GM21528 (cell line): ENCODE measurements at regions not wholly inside any gene's neighbourhood (a gene's known extent, or its start where the extent isn't known, plus 50 kb on each side); places are given as distances from the start of the nearest gene placed in this dataset.

Experiments used
- ATAC-seq: cut with Tn5 transposase; IDR thresholded peaks from one replicate; pipeline ENCODE4 v1.9.1; 2021; ENCODE audit warnings: mild to moderate bottlenecking, moderate library complexity; ENCODE audit not compliant: unreplicated experiment, low FRiP score

DNA sequence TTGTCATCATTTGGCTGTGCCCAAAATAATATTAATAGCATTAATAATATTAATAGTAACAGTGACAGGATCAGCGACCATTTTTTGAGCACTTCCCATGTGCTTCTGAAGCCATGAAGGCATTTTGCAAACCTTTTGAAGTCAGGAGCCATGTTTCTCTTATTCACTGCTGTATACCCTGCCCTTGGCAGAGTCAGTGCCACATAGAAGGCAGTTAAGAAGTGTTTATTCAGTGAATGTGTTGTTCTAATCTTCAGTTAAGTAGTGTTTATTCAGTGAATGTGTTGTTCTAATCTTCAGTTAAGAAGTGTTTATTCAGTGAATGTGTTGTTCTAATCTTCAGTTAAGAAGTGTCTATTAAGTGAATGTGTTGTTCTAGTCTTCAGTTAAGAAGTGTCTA is 319.7 kb upstream of the NAV3 start:
- ATAC-seq = no peak

DNA sequence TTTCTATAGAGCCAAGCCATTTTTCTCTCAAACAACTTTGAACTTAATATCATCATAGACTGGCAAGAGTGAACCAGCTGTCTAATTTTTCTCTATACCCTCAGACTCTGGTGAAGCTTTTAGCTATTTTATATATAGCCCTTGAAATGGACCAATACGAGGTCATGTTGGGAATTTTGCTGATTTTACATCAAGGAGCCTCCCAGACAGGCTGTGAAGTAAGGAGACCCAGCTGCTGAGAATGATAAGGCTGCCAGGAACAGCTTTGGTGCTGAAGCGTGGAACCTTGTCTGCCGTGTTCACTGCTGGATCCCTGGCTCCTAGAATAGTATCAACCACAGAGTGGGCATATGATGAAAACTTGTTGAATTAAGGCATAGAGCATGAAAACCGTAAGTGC is 326.2 kb upstream of the NAV3 start:
- ATAC-seq = no peak

DNA sequence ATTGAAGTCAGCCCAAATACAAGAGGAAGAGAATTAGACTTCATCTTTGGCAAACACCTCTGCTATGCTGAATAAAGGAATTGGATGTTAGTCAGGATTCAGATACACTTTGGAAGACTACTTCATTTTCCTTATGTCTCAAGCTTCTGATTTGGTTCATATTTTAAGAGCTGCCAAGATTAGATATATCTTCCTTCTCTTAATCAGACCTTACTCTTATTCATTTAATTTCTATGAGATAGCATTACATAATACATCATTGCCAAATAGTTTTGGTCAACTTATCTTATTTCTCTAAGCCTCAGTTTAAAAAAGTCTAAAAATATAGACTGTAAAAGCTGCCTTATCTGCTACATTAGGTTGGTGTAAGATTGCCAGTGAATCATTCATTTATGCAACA is 330.6 kb upstream of the NAV3 start:
- ATAC-seq = no peak

DNA sequence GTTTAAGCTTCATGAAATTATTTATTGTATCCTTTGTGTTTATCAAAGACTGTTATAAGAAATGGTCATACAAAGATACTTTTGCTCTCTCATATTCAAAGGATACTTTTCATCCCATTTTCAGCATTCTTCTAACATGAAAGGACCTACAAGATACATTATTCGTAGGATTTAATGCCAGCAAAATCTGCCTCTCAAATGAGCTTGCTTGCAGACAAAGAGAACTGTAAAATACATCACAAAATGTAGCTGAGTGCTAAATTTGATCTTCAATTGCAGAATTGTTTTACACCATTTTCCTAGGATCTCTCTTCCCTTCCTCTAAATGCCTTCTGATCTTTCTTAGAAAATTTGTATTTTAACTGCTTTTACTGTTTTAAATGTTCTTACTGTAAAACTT is 333.0 kb upstream of the NAV3 start:
- ATAC-seq = no peak

DNA sequence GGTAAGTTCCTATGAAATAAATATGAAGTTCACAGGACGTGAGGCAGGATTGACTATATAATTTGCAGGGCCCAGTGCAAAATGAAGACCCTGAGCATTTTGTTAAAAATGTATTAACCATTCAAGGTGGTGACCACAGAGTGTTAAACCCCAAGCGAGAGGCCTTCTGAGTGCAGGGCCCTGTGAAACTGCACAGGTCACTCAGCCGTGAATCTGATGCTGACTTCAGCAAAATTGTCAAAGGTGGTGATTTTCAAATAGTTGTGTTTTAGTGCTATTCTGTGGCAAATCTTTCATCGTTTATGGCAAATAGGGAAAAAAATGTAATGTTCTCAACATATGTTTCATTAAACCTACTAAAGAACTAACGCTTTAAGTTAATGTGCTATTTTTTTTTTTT is 334.0 kb upstream of the NAV3 start:
- no peak for ATAC-seq

DNA sequence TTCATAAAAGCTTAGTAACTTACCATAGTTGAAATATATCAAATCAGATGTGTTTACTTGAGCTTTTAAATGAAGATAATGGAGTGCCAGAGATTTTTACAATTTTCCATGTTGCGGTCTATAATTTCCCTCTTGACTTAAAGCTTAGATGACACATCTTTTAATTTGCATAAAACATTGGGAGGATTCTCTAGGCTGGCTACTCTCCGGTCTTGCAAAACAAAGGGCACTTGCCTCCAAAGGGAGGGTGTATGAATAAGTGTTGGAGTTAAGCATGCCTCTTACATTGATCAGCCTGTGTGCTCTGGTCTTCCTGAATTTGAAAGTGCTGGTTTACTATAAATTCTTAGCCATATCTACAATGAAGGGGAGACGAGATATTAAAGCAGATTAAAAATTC is 336.4 kb upstream of the NAV3 start:
- ATAC-seq = no peak

DNA sequence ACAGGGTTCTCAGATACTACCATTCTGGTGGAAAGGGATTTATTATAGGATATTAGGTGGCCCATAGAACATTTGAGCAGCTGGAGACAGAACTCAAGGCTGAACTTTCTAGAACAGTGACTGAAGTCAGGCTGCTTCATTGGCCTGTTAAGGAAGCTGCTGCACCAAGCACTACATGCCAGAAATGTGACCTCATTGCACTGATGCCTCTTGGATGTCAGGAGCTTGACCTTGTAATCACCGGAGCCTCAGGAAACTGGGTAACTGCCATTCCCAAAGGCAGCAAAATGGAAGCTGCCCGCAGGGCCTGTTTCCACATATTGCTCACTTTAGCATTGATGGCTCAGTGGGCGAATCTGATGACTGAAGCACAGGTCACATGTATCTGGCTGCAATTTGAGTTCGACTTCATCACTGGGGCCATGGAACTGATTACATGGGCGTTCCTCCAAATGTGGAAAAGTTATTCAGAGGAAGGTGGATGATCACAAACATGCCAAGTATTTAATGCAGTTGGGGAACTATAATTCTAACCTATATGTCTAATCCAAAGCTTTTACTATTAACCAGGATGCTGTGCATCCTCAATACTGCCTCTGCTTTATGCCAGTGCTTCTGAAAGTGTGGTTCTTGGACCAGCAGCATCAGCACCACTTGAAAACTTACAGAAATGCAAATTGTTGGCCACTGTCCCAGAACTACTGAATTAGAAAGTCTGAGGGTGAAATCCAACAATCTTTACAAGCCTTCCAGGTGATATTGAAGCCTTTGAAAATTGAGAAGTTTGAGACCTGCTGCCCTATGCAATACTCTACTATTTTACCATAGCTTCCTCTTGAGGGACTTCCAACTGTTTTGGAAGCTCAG is 337.2 kb upstream of the NAV3 start:
- ATAC-seq = no peak

DNA sequence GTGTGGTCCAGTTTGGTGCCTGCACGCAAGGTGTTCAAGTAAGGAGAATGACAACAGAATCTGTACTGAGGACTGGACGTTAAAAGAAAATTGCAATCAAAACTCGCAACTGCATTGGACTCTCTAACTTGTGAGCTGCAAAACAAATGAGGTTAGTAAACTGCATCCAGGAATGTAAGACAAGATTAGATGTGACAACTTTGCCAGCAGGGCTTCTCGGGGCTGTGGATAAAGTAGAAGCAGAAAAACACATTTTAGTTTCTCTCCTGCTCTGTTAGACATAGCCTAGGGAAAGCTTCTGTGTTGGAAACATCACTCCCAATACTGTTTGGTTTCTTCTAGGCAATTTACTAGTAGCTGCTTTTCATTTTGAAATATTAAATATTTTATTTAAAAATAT is 338.2 kb upstream of the NAV3 start:
- no peak for ATAC-seq

DNA sequence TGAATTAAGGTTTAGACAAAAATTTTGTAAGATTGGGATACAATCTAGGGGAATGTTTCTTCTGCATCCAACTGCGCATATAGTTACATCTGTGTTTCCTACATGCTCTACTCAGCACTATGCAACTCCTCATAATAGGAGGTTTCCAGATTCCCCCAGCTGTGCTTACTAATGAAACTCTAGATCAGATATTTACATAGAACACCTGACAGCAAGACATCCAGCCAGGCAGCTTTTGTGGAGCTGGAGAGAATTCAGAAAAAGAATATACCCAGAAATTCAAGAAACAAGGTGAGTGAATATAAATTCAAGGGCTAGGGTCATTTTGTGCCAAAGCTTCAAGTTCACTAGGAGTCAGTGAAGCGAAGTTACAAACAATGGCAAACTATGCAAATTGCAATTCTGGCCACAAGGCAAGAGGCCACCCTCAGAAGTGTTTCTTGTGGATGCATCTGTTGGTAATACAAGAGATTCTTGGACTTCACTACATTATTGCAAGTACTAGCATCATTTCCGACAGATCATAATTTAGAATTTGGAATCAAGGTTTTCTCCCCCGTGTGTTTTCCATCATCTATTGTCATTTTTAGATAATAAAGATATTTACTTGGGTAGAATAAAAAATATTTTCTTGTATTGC is 341.2 kb upstream of the NAV3 start:
- no peak for ATAC-seq

DNA sequence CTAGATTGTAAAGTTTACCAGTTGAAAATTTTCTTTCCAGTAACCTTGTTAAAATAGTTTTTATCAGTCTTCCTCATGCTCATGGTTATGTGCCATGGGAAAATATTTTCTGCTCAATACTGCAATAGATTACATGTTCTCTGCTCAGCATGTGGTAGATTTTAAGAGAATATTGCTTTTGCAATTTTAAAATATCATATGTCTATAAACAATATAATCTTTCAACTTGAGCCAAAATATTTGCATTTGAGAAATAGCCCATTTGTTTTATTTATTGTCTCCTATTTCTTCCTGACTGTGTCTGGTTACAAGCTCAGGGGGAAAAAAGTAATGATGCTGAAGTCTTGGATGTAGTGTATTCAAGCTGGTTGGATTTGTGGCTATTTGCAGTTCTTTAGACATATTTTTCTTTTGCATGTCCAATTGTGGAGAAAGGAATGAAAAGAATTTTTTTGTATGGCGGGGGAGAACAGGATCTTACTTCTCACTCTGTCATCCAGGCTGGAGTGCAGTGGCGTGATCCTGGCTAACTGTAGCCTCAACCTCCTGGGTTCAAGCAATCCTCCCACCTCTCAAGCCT is 342.6 kb upstream of the NAV3 start:
- no peak for ATAC-seq

DNA sequence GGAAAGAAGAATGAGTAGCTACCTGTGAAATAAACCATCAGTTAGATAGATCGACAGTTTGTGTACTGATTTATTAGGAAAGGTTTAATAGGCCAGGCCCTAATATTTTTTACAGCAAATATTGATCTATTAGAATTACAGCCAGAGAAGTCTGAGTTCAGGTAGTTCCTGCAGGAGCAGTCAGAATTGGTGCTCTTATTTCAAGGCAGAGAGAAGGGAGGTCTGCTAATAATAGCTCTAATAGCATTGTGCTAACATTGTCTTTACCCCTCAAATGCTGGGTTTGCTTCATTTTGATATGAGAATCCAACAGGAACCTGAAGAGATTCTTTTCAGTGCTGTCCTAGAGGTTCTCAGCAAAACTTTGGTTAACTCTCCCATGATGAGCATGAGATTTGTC is 343.8 kb upstream of the NAV3 start:
- no peak for ATAC-seq

DNA sequence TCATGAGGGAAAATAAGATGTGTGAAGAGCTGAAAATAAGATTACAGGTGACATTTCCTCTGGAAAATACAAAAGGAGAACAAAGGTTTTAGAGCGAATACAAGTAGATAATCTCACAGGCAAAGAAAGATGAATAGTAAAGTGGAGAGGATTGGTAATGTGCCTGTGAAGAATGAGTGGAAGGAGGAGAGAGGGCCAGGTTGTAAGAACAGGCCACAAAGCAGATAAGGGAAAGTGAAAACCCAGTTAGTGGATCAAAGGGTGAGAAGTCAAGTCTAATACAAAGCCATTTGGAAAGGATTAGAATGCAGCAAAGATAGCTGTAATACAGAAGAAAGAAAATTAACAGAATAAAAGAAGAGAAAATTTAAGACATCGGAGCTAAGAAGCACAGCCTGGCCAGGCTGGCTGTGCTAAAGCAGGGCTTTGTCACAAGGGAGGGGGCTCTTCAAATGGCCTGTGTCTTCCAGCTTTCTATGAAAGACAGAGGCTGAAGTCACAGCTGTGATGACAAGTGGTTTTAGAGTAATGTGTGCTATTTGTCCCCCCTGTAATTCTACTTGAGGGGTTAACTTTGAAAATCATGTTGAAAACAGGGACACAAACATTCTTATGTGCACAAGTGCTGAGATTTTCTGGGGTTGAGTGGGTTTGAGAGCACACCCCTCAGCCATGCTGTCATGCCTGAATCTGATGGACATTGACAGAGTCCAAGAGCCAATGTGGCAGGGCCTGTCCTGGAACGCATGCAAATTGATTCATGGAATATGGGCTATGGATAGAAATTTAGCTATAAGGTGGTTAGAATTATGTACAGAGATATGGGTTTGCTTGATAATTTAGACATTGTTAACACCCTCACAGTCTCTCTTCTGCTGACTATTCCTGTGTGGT is 344.5 kb upstream of the NAV3 start:
- ATAC-seq = no peak

DNA sequence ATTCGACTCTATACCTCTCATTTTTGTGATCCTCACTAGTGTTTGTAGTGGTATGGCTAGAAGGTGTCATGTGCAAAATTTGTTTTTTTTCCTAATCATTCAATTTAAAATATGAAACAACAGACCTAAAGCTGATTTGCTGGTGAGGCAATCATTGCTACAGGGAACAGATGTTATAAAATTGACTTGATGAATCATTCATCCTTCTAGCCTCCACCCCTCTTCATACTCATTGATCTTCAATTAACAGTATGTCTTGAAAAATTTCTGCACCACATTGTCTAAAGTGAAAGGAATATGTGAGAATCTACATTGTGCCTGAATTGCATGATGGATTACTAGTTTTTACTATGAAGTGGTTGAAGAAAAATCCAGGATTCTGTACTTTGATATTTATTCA is 349.0 kb upstream of the NAV3 start:
- ATAC-seq = no peak

DNA sequence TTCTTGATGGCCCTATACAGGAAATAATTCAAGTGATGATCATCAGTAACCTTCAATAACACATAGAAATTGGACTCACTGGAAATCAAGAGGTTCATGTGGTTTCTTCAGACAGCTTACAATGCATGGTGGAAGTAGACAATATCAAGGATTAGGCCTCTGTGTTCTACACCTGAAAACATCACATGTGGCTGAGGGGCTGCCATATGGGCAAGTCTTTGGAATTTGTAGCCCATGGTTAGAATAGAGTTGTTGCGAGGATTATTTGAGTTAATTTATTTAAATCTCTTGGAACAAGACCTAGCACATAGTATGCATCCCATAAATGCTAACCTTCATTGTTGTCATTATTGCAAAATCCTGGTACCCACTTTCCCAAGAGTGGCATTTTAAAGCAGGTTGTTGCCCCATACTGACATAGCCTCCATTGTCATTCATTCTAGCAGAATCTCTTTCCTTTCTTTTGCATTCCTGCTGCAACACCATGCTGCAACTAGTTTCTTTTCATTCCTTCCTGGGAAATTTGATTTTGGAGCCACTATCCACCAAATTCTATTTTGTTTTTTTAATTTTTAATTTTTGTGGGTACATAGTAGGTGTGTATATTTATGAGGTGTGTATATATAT is 352.7 kb upstream of the NAV3 start:
- ATAC-seq = no peak

DNA sequence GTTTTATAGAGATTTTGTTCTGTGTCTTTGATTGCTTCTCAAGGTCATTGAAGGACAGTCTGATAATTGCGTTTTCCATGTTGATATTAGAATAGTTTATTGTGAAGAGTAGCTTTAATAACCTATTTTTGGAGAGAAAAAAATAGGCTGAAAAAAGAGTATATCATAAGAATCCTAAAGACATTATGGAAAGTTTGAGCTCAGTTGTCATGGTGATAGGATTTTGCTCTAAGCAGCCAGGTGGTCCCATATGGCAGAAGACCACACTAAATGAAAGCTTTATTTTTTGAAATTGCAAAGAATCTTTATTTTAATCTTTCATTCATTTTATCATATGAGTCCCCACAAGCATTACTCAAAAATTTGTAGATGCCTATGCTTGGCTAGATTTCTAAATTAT is 358.9 kb upstream of the NAV3 start:
- ATAC-seq = no peak

DNA sequence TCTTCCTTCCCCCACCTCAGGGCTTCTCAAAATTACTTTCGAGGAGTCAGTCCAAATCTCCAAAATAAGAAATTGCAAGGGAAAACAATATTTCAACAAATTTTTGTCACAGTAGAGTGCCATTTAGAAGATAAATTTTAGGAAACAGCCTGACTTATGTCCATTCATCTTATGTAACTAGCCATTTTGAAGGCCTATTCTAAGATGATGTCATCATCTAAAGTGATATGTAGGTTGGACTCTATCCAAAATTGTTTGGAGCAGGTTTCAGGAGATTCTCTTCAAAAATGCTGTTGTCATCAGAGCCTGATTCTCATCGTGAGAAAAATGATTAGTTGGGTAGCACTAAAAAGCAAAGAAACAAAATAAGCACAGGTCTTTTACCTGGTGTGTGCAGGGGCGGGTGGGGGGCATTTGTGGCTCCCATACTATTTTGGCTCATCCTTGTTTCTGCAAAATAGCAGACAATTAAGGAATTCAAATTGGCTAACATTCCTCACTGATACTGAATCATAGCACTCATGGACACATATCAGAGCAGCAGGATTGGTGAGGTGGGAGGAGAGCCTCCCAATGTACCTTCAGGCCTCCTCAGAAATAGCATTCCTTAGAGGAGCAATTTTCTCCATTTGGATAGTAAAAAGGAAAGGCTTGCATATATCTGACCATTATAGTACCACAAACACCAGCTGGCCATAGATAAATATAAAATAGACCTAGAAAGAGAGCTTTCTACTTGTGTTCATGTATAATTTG is 360.9 kb upstream of the NAV3 start:
- no peak for ATAC-seq

DNA sequence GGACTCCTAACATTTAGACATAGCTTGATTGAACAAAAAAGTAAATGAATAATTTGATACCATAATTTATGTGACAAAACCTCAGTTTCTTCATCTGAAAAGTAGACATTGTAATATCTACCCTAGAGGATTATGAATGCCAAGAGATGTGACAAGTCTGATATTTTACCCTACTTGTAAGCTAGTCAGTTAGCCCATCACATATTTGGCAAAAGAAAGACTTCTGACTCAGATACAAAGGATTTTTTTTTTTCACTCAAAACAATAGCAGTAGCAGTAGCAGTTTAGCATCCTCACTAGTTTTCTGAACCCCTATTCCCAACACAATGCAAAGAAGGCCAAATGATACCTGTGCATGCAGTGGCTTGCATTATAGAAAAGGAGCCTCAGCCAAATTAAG is 377.3 kb upstream of the E2F7 start:
- no peak for ATAC-seq

DNA sequence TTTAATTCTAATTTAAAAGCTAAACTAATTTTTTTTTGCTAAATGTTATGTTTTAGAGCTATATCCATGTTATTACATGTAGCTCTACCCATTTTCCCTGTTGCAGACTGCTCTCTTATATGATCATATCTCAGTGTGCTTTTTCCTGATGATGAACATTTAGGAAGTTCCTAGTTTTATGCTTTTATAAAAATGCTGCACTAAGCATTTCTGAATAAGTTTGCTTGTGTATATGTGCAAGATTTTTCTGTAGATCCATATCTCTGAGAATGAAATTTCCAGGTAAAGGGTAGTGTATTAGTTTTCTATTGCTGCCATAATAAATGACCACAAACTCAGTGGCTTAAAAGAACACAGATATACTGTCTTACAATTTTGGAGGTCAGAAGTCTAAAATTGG is 374.4 kb upstream of the E2F7 start:
- no peak for ATAC-seq

DNA sequence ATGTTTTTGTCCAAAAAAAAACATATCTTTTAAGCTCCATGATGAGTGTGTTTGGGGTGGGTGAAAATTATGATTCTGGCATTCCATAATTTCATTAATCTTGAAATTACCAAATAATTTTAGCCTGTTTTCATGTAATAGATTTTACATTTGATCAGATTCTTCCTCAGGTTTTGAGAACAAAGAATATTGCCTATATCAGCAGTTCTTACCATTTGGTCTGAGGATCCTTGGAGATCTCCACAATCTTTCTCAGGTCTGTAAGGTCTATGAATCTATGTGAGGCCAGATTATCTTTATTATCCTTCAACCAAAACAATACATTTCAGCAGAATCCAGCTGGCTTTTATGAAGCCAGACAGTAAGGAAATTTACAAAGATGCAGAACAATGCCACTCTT is 373.3 kb upstream of the E2F7 start:
- no peak for ATAC-seq

DNA sequence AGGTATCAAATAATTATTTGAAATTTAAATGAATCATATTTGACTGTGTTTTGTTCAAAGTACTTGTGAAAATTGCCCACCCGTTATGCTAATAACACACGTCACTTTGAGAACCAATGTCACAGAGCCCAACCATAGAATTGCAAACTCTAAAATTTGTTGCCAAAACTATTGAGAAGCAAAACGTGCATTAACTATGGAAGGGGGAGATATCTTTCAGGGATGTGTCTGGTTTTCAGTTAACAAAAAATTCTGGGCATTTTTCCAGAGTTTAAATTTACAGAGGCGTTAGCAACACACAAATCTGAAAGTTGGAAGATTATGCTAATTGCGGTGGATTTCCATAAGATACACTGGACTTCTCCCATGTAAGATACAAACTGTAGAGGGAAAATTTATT is 371.8 kb upstream of the E2F7 start:
- no peak for ATAC-seq
